Cerebellar nuclear complex (tissue), 1 donor: ENCODE measurements at regions not wholly inside any gene's neighbourhood (a gene's known extent, or its start where the extent isn't known, plus 50 kb on each side); places are given as distances from the start of the nearest gene placed in this dataset.

Experiments used
- DNase-seq, 2 experiments: peaks; one replicate each; lab custom pipeline; 2025; lab: John Stamatoyannopoulos, UW

DNA sequence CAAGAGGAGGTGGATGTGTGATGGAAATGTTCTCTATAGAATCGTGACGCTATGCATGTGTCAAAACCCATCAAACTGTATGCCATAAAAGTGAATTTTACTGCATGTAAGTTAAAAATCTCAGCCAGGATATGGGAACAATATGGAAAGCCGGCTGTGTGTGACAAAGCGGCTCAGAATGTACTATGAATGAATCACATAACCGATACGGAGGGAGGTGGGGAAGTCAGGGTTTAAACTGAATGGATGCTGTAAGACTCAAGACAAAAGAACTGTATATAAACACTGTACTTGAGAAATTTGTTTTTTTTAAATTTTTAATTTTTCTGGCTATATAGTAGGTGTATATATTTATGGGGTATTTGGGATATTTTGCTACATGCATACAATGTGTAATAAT lies 111.6 kb upstream of the PDE4B start:
- no peak for DNase-seq

GRCh38 chr1:65687428-65688214 lies 105.1 kb upstream of the PDE4B start:
- DNase-seq, result peak in 1 of 2 experiments; percentile 73

- no peak for DNase-seq
Measured at GRCh38 chr1:65688215-65688566, 104.5 kb upstream of the PDE4B start.

DNA sequence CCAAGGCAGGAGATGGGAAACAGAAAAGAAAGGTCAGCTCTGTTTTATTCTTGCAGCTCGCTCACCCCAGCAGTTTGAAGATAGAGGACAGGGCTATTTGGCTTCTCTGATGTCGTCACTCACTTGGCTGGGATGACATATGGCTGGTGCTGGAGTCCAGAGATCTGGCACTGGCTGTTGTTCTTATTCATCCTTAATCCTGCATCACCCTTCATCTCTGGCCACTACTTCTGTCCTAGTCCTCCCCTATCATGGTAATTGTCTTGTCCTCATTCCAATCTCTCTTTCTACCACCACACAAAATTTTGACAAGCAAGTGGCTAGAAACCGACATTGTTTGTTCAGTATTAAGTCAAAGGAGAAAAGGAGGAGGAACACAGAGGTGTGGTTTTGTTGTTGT lies 103.8 kb upstream of the PDE4B start:
- DNase-seq, result peak in 1 of 2 experiments; percentile 15

DNA sequence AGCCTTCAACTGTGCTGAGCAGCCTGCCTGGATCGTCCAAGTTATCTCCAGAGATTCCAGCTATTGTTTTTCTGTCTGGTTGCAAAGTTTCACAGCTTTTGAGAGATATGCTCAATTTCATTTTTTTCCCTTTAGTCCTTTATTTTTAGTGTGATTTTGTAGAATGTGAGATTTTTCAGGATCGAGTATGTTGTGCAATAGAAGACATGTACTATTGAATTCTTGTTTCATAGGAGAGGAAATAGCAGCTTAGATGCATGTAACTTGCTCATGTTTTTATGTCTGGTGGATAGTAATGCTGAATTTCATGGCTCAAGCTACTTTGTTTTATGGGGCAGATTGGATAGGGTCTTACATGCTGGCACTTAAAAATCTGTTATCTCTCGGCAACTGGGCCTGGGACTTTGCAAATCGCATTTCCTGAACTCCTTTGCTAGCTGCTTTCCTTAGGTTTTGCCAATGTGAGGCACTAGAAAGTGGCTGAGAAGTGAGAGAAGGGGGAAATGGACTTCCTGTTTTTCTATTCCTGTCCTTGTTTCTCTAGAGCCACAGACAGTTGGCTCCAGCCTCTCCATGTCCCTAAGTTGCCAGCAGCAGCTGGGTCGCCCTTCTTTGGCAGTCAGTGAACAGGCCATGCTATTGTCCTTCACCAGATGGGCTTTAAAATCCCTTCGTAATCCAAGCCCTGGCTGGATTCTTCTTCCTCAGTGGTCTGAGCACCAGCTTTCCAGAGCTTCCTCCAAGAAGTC lies 101.4 kb upstream of the PDE4B start:
- no peak for DNase-seq

- DNase-seq, result no peak
Measured at GRCh38 chr1:65691972-65692371, 100.7 kb upstream of the PDE4B start.

DNA sequence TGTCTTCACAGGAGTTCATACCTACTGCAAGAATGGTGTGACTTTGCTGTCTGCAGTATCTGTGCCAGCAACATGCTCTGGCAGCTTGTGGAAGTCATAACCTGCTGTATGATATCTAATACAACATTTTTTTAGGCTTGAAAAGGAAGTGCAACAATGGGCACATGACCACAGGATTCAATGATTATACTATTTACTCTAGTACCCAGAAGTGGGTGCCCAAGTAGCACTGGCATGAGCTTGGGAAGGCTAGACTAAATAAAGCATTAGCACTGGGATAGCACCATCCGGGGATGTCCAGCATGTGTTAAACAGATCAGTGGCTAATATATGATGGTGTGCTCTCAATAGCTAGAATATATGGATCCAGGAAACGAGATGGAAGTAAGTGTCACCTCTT lies 98.6 kb upstream of the PDE4B start:
- no peak for DNase-seq

- no peak for DNase-seq
Measured at GRCh38 chr1:65694933-65695332, 97.8 kb upstream of the PDE4B start.

DNA sequence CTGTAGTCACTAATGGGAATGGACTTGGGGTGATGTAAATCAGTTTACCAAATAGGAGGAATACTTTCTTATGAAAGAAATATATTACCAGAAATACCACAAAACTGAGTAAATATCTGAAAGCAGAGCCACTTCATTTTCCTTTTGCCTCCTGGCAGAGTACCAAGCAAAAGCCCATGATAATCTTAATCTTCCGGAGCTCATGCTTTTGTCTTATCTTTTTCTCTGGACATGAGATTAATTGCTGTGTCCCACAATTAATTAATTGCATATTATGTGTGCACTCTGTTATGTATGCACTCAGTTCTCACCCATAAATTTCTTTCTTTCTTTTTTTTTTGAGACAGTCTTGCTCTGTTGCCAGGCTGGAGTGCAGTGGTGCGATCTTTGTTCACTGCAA lies 94.1 kb upstream of the PDE4B start:
- DNase-seq, result no peak

DNA sequence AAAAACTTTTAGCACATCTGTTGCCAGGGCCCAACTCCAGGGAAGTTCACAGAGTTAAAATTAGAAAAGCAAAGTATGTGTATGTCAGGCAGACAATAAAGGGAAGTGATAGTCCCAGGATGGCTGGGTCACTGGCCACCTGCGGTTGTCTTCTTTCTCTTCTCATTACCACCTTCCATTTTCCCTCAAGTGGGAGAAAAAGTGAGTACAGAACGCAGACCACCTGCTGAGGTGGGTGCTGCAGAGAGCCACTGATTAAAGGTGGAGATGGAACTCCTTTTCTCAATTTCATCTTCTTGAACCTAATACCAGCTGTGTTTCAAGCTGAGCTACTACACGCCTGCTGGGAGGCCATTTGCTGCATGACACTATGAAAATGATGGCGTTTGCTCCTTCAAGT lies 88.8 kb upstream of the PDE4B start:
- no peak for DNase-seq

- DNase-seq, result no peak
Measured at GRCh38 chr1:65704318-65704717, 88.4 kb upstream of the PDE4B start.

- DNase-seq, result no peak
Measured at GRCh38 chr1:65717815-65718454, 74.8 kb upstream of the PDE4B start.

DNA sequence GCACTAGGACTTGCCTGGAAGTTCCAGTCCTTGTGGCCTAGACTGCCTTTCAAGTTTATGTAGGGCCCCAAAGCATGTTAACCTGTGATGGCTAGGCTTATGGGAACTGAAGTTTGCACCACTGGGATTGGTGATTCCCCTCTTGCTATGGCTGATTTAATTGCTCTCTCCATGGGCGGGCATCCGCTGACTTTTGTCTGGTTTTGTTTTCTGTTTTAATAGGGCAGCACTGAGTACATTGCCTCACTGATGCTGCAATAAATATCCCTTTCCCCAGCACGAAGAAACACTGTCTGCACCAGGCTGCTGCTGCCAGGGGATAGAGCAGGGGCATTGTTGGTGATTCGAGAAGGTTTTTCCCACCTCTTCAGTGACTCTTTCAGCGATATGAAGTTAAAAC lies 73.3 kb upstream of the PDE4B start:
- no peak for DNase-seq

- no peak for DNase-seq
Measured at GRCh38 chr1:65722461-65722860, 70.2 kb upstream of the PDE4B start.

DNA sequence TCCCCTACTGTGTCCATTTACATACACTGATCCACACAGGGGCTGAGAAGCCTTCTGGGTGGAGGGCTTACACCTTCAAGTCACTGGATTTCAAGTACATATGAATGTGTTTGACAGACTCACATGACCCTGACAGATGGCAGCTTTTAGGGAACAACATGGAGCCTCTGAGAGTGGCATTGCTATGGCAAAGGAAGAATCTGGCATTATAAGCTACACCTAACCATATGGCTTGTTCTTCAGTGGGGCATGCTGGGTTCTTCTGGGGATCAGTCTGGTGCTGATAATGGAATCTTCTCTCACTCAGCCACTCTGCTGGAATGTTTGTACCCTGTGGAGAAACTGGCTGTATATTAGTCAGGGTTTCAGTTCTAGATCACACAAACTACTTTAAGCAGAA lies 68.5 kb upstream of the PDE4B start:
- peak in 1 of 2 experiments; percentile 32 for DNase-seq

- DNase-seq, result no peak
Measured at GRCh38 chr1:65725064-65725463, 67.6 kb upstream of the PDE4B start.

DNA sequence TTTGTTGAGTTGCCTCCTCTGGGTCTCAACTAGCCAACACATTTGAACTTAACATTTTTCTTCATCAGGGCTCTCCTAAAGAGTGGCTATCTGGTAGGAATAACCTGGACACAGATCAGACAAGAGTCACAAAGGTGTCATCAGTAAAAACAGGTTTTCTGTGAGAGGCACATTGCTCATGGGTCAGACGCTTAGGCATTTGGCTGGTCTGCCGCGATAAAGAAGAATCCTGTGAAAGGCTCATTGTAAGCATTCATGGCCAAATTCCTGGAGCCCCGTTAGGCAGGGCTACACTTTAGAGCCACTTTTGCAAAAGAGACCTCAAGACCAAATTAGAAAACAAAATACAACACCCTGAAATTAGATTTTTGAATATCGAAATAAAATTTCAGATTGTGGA lies 64.2 kb upstream of the PDE4B start:
- DNase-seq, result no peak

GRCh38 chr1:65729259-65729658 lies 63.4 kb upstream of the PDE4B start:
- no peak for DNase-seq

GRCh38 chr1:65734979-65735378 lies 57.7 kb upstream of the PDE4B start:
- no peak for DNase-seq

- no peak for DNase-seq
Measured at GRCh38 chr1:65741993-65742392, 50.7 kb upstream of the PDE4B start.
